Neural cell (in vitro differentiated cells): ENCODE measurements at regions not wholly inside any gene's neighbourhood (a gene's known extent, or its start where the extent isn't known, plus 50 kb on each side); places are given as distances from the start of the nearest gene placed in this dataset.

Experiments
- H2AFZ ChIP-seq: fragments of 200-600, 300-800 bp; sonication (generic), shearing (Covaris generic); 2 replicates; pipeline ENCODE4 v1.6.0; 2014; ENCODE audit warnings: low read depth, mild to moderate bottlenecking, antibody characterized with exemption, low read length, moderate library complexity
- H3F3A ChIP-seq: fragments of 200-600 bp; shearing (Covaris generic); 2 replicates; pipeline ENCODE4 v1.6.1; 2016; ENCODE audit warnings: mild to moderate bottlenecking, moderate library complexity, mixed read lengths, antibody characterized with exemption, low read length; ENCODE audit not compliant: insufficient read depth, poor library complexity, severe bottlenecking
- H3K27ac ChIP-seq: fragments of 200-600, 300-800 bp; sonication (generic), shearing (Covaris generic); 2 replicates; pipeline ENCODE4 v1.5.1; 2014; ENCODE audit warnings: mild to moderate bottlenecking, low read length, moderate library complexity
- H3K27me3 ChIP-seq: fragments of 300-800, 200-600 bp; sonication (generic), shearing (Covaris generic); 2 replicates; pipeline ENCODE4 v1.6.0; 2014; ENCODE audit warnings: mild to moderate bottlenecking, low read depth, low read length, moderate library complexity; ENCODE audit not compliant: insufficient read depth
- H3K36me3 ChIP-seq: fragments of 300-800, 200-600 bp; sonication (generic), shearing (Covaris generic); 2 replicates; pipeline ENCODE4 v1.5.1; 2014; ENCODE audit warnings: mild to moderate bottlenecking, antibody characterized with exemption, low read length, moderate library complexity; ENCODE audit not compliant: insufficient read depth
- H3K4me2 ChIP-seq: fragments of 300-800, 200-600 bp; sonication (generic), shearing (Covaris generic); 2 replicates; pipeline ENCODE4 v1.6.0; 2014; ENCODE audit warnings: mild to moderate bottlenecking, low read length
- H3K4me3 ChIP-seq: fragments of 300-800, 200-600 bp; sonication (generic), shearing (Covaris generic); 2 replicates; pipeline ENCODE4 v1.5.1; 2014; ENCODE audit warnings: mild to moderate bottlenecking, low read length, moderate library complexity
- H3K79me2 ChIP-seq: fragments of 200-600 bp; shearing (Covaris generic); replicated peaks from 2 replicates; pipeline ENCODE4 v1.6.0; 2014; ENCODE audit warnings: mild to moderate bottlenecking, low read length, moderate library complexity; ENCODE audit not compliant: insufficient read depth
- H3K9ac ChIP-seq: fragments of 300-800, 200-600 bp; sonication (generic), shearing (Covaris generic); 2 replicates; pipeline ENCODE4 v1.6.1; 2016; ENCODE audit warnings: mild to moderate bottlenecking, low read length, mixed read lengths
- H3K9me2 ChIP-seq: fragments of 200-600 bp; shearing (Covaris generic); 2 replicates; pipeline ENCODE4 v1.6.1; 2016; ENCODE audit warnings: mild to moderate bottlenecking, low read length, mixed read lengths; ENCODE audit not compliant: insufficient read depth
- H3K9me3 ChIP-seq: fragments of 200-600, 300-800 bp; sonication (generic), shearing (Covaris generic); 2 replicates; pipeline ENCODE4 v1.6.1; 2016; ENCODE audit warnings: mild to moderate bottlenecking, mixed run types, low read length, moderate library complexity, mixed read lengths
- H4K20me1 ChIP-seq: fragments of 200-600 bp; shearing (Covaris generic); 2 replicates; pipeline ENCODE4 v1.6.1; 2016; ENCODE audit warnings: mild to moderate bottlenecking, mixed run types; ENCODE audit not compliant: insufficient read depth
- CTCF ChIP-seq: fragments of 450-650 bp; IDR thresholded peaks from 2 replicates; pipeline ENCODE4 v1.5.1; 2014; ENCODE audit warnings: antibody characterized with exemption, mild to moderate bottlenecking, moderate library complexity; ENCODE audit not compliant: poor library complexity, severe bottlenecking
- EP300 ChIP-seq: fragments of 450-650 bp; conservative IDR thresholded peaks from 2 replicates; pipeline ENCODE4 v1.6.1; 2014; ENCODE audit warnings: antibody characterized with exemption, mild to moderate bottlenecking, moderate library complexity; ENCODE audit not compliant: poor library complexity, severe bottlenecking
- EZH2 ChIP-seq: fragments of 200-600, 300-800 bp; shearing (Covaris generic), sonication (generic); IDR thresholded peaks from 2 replicates; pipeline ENCODE4 v1.6.1; 2014; ENCODE audit warnings: antibody characterized with exemption, low read length, borderline replicate concordance, mild to moderate bottlenecking; ENCODE audit not compliant: insufficient read depth, poor library complexity, severe bottlenecking
- MXI1 ChIP-seq: fragments of 450-650 bp; conservative IDR thresholded peaks from 2 replicates; pipeline ENCODE4 v1.6.1; 2014; ENCODE audit warnings: antibody characterized with exemption, mild to moderate bottlenecking; ENCODE audit not compliant: poor library complexity, severe bottlenecking
- POLR2AphosphoS5 ChIP-seq: IDR thresholded peaks from 2 replicates; pipeline ENCODE4 v1.6.1; 2012
- RAD21 ChIP-seq: fragments of 450-650 bp; conservative IDR thresholded peaks from 2 replicates; pipeline ENCODE4 v1.6.1; 2014; ENCODE audit warnings: antibody characterized with exemption, mild to moderate bottlenecking, moderate library complexity
- REST ChIP-seq: IDR thresholded peaks from 2 replicates; pipeline ENCODE4 v1.6.1; 2012; ENCODE audit warnings: borderline replicate concordance
- SMC3 ChIP-seq: fragments of 450-650 bp; conservative IDR thresholded peaks from 2 replicates; pipeline ENCODE4 v1.6.1; 2014; ENCODE audit warnings: antibody characterized with exemption, mild to moderate bottlenecking, moderate library complexity; ENCODE audit not compliant: poor library complexity
- TAF1 ChIP-seq: IDR thresholded peaks from 2 replicates; pipeline ENCODE4 v1.6.1; 2012; ENCODE audit warnings: low read depth

- no peak overlapping the region for H2AFZ ChIP-seq
- H4K20me1 ChIP-seq: no peaks in the 10 kb centered on the region
- H3K9me2 ChIP-seq: no peaks in the 10 kb centered on the region
- H3K27ac ChIP-seq: no peak overlapping the region
- H3K4me2 ChIP-seq: no peak overlapping the region
- TF ChIP-seq TAF1 (no peak), EZH2 (no peak), MXI1 (no peak), SMC3 (no peak), REST (no peak), EP300 (no peak), CTCF (no peak), RAD21 (no peak), POLR2AphosphoS5 (no peak)
- no peak overlapping the region for H3K4me3 ChIP-seq
- no peaks in the 10 kb centered on the region for H3K9me3 ChIP-seq
- H3K9ac ChIP-seq: no peak overlapping the region
- H3K79me2 ChIP-seq: no peaks in the 10 kb centered on the region
- no peaks in the 10 kb centered on the region for H3K36me3 ChIP-seq
- H3F3A ChIP-seq: no peaks in the 10 kb centered on the region
- no peaks in the 10 kb centered on the region for H3K27me3 ChIP-seq
Observed at GRCh38 chr10:25689346-25690100, 244.5 kb upstream of the MYO3A start.

GRCh38 chr10:25692761-25693160 lies 241.3 kb upstream of the MYO3A start:
- H3K9me3 ChIP-seq: no peaks in the 10 kb centered on the region
- H2AFZ ChIP-seq: no peak overlapping the region
- no peak overlapping the region for H3K9ac ChIP-seq
- no peaks in the 10 kb centered on the region for H3K79me2 ChIP-seq
- H3K27ac ChIP-seq: no peak overlapping the region
- H3K4me3 ChIP-seq: no peak overlapping the region
- TF ChIP-seq RAD21 (no peak), POLR2AphosphoS5 (no peak), EZH2 (no peak), CTCF (no peak), EP300 (no peak), MXI1 (no peak), TAF1 (no peak), REST (no peak), SMC3 (no peak)
- no peaks in the 10 kb centered on the region for H3F3A ChIP-seq
- H3K27me3 ChIP-seq: no peaks in the 10 kb centered on the region
- no peaks in the 10 kb centered on the region for H3K9me2 ChIP-seq
- no peak overlapping the region for H3K4me2 ChIP-seq
- H4K20me1 ChIP-seq: no peaks in the 10 kb centered on the region
- H3K36me3 ChIP-seq: no peaks in the 10 kb centered on the region
